ENCODE measurements at regions not wholly inside any gene's neighbourhood (a gene's known extent, or its start where the extent isn't known, plus 50 kb on each side); places are given as distances from the start of the nearest gene placed in this dataset.

- H3K4me3 ChIP-seq (ENCODE audit: low read depth, low read length), result no peak overlapping the region
- no peak for DNase-seq (ENCODE audit: low read depth)
- no peak for TF ChIP-seq CTCF (IDR thresholded peaks at IDR 0.05; ENCODE audit: insufficient read depth, low read depth, low read length, missing control alignments)
Observed at GRCh38 chr9:7340451-7340850, 459.1 kb downstream of the DMAC1 start.

GRCh38 chr9:7338586-7339281 lies 460.8 kb downstream of the DMAC1 start:
- no peak overlapping the region for H3K4me3 ChIP-seq (ENCODE audit: low read depth, low read length)
- TF ChIP-seq CTCF (IDR thresholded peaks at IDR 0.05; ENCODE audit: insufficient read depth, low read depth, low read length, missing control alignments), result no peak
- DNase-seq (ENCODE audit: low read depth), result no peak

- TF ChIP-seq CTCF (IDR thresholded peaks at IDR 0.05; ENCODE audit: insufficient read depth, low read depth, low read length, missing control alignments), result no peak
- no peak overlapping the region for H3K4me3 ChIP-seq (ENCODE audit: low read depth, low read length)
- DNase-seq (ENCODE audit: low read depth), result no peak
Observed at GRCh38 chr9:7336356-7337065, 463.1 kb downstream of the DMAC1 start.

- TF ChIP-seq CTCF (IDR thresholded peaks at IDR 0.05; ENCODE audit: insufficient read depth, low read depth, low read length, missing control alignments), result no peak
Observed at GRCh38 chr9:7333719-7334118, 465.9 kb downstream of the DMAC1 start.

GRCh38 chr9:7332780-7333179 lies 466.8 kb downstream of the DMAC1 start:
- TF ChIP-seq CTCF (IDR thresholded peaks at IDR 0.05; ENCODE audit: insufficient read depth, low read depth, low read length, missing control alignments), result no peak
- no peak for DNase-seq (ENCODE audit: low read depth)
- H3K4me3 ChIP-seq (ENCODE audit: low read depth, low read length), result no peak overlapping the region

More at GRCh38 chr9:7333719-7334118, 465.9 kb downstream of the DMAC1 start:
- DNase-seq (ENCODE audit: low read depth), result no peak
- H3K4me3 ChIP-seq (ENCODE audit: low read depth, low read length), result no peak overlapping the region

GRCh38 chr9:7328453-7328852 lies 471.1 kb downstream of the DMAC1 start:
- no peak for TF ChIP-seq CTCF (IDR thresholded peaks at IDR 0.05; ENCODE audit: insufficient read depth, low read depth, low read length, missing control alignments)
- no peak overlapping the region for H3K4me3 ChIP-seq (ENCODE audit: low read depth, low read length)
- no peak for DNase-seq (ENCODE audit: low read depth)
